Panc1 (cell line): ENCODE measurements at regions not wholly inside any gene's neighbourhood (a gene's known extent, or its start where the extent isn't known, plus 50 kb on each side); places are given as distances from the start of the nearest gene placed in this dataset.

Experiments
- ATAC-seq: fragments of 200-7000 bp; cut with Tn5 transposase; 2 replicates; pipeline ENCODE4 v1.9.1; 2020; ENCODE audit warnings: mild to moderate bottlenecking, moderate library complexity
- BruUV-seq: library from RNA; stranded (reverse); fragments of 400-500 nt; replicated peaks from 2 replicates; lab custom pipeline; 2021; lab: Mats Ljungman, UMichigan
- CTCF ChIA-PET: fragments of 300-600 bp; sonication (Branson Sonifier 250); formaldehyde crosslinking; loops from one replicate; lab custom pipeline; 2022; ENCODE audit warnings: antibody characterized with exemption; lab: Charles Lee
- POLR2A ChIA-PET: fragments of 300-600 bp; sonication (Branson Sonifier 250); formaldehyde crosslinking; loops from one replicate; lab custom pipeline; 2022; ENCODE audit warnings: antibody characterized with exemption; lab: Charles Lee
- DNase-seq: peaks from one replicate; pipeline ENCODE4 v3.0.0-alpha.2; 2010; ENCODE audit warnings: low read depth, low spot score
- H3K27ac ChIP-seq: 2 replicates; pipeline ENCODE4 v1.5.1; 2011; ENCODE audit warnings: mild to moderate bottlenecking, low read length, inconsistent platforms
- H3K27me3 ChIP-seq: fragments of 200-500 bp; sonication (Bioruptor generic); 2 replicates; pipeline ENCODE4 v1.6.0; 2014; ENCODE audit warnings: low read length, inconsistent platforms; ENCODE audit not compliant: control insufficient read depth, insufficient read depth
- H3K36me3 ChIP-seq: fragments of 200-500 bp; sonication (Bioruptor generic); 2 replicates; pipeline ENCODE4 v1.5.1; 2014; ENCODE audit warnings: inconsistent platforms, mild to moderate bottlenecking, low read length, moderate library complexity; ENCODE audit not compliant: control insufficient read depth, insufficient read depth
- H3K4me1 ChIP-seq: 2 replicates; pipeline ENCODE4 v1.5.1; 2011; ENCODE audit warnings: inconsistent platforms, mild to moderate bottlenecking, low read length, moderate library complexity; ENCODE audit not compliant: control insufficient read depth, insufficient read depth
- H3K4me3 ChIP-seq, 2 experiments: 2 replicates each; pipeline ENCODE4 v1.5.1; 2011 to 2012; ENCODE audit warnings: low read depth in 2 of 2, low read length in 2 of 2, mild to moderate bottlenecking in 2 of 2, inconsistent platforms in 1 of 2, moderate library complexity in 1 of 2
- H3K9me3 ChIP-seq: fragments of 200-500 bp; sonication (Bioruptor generic); 2 replicates; pipeline ENCODE4 v1.5.1; 2014; ENCODE audit warnings: low read depth, mild to moderate bottlenecking, inconsistent platforms, low read length, moderate library complexity; ENCODE audit not compliant: control insufficient read depth, insufficient read depth
- CTCF ChIP-seq: fragments of 450-650 bp; IDR thresholded peaks from 2 replicates; pipeline ENCODE4 v1.5.1; 2017; ENCODE audit warnings: mild to moderate bottlenecking
- POLR2AphosphoS5 ChIP-seq: IDR thresholded peaks from 2 replicates; pipeline ENCODE4 v1.6.1; 2012; ENCODE audit warnings: mild to moderate bottlenecking, low read depth, low read length, moderate library complexity
- REST ChIP-seq, 2 experiments: IDR thresholded peaks; 2 replicates each; pipeline ENCODE4 v1.6.1; 2011 to 2012; ENCODE audit warnings: low read depth in 2 of 2, control low read depth in 1 of 2, low read length in 1 of 2, mild to moderate bottlenecking in 1 of 2, moderate library complexity in 1 of 2; ENCODE audit not compliant: insufficient read depth in 1 of 2
- SIN3A ChIP-seq: IDR thresholded peaks from 2 replicates; pipeline ENCODE4 v1.6.1; 2012; ENCODE audit warnings: low read depth, mild to moderate bottlenecking, low read length, moderate library complexity, borderline replicate concordance; ENCODE audit not compliant: insufficient read depth
- TCF7L2 ChIP-seq: IDR thresholded peaks from 2 replicates; pipeline ENCODE4 v1.6.1; 2011; ENCODE audit warnings: mild to moderate bottlenecking, low read depth, low read length, inconsistent platforms
- in situ Hi-C: cut with HindIII; loops from 2 replicates; pipeline ENCODE4 v1.10.0; 2016; ENCODE audit warnings: low sequenced_read_pairs, low pct_unique_long_range_greater_than_20kb
- intact Hi-C: fragments of 100-400 bp; cut with micrococcal nuclease; formaldehyde crosslinking; loops from one replicate; pipeline ENCODE4 v1.10.0; 2022; ENCODE audit not compliant: unreplicated experiment

- no peak overlapping the region for H3K27ac ChIP-seq
- DNase-seq (no peak), ATAC-seq (no peak)
- in situ Hi-C loops (no loop called here), intact Hi-C loops (no loop called here)
- TF ChIP-seq SIN3A (no peak), POLR2AphosphoS5 (no peak), REST (IDR thresholded peaks at IDR 0.05; ENCODE audit: insufficient read depth in 1 of 2, low read depth in 2 of 2, low read length in 1 of 2) (no peak), CTCF (no peak), TCF7L2 (no peak)
- H3K4me3 ChIP-seq: no peak overlapping the region
- CTCF ChIA-PET: no interaction called here
- POLR2A ChIA-PET: no interaction called here
- H3K9me3 ChIP-seq: no peaks in the 10 kb centered on the region
- no peaks in the 10 kb centered on the region for H3K36me3 ChIP-seq
- no peaks in the 10 kb centered on the region for H3K27me3 ChIP-seq
- no peaks in the 10 kb centered on the region for H3K4me1 ChIP-seq
- BruUV-seq: no TSS peak
Measured at GRCh38 chr14:104431929-104432541, 147.5 kb upstream of the C14orf180 start.

- no peaks in the 10 kb centered on the region for H3K4me1 ChIP-seq
- no peak for ATAC-seq
- H3K4me3 ChIP-seq: no peak overlapping the region
- intact Hi-C loops (no loop called here), in situ Hi-C loops (no loop called here)
- H3K9me3 ChIP-seq: no peaks in the 10 kb centered on the region
- DNase-seq: no peak
- POLR2A ChIA-PET: no interaction called here
- CTCF ChIA-PET: no interaction called here
- no TSS peak for BruUV-seq
- TF ChIP-seq TCF7L2 (no peak), CTCF (no peak), SIN3A (no peak), POLR2AphosphoS5 (no peak), REST (IDR thresholded peaks at IDR 0.05; ENCODE audit: insufficient read depth in 1 of 2, low read depth in 2 of 2, low read length in 1 of 2) (no peak)
- H3K27me3 ChIP-seq: no peaks in the 10 kb centered on the region
- no peaks in the 10 kb centered on the region for H3K36me3 ChIP-seq
- H3K27ac ChIP-seq: no peak overlapping the region
Measured at GRCh38 chr14:104432611-104433231, 146.8 kb upstream of the C14orf180 start.
